Loucy (cell line): ENCODE measurements at regions not wholly inside any gene's neighbourhood (a gene's known extent, or its start where the extent isn't known, plus 50 kb on each side); places are given as distances from the start of the nearest gene placed in this dataset.

Experiments
- H2AFZ ChIP-seq: fragments of 200-600 bp; sonication (generic); 2 replicates; pipeline ENCODE4 v1.6.0; 2016; ENCODE audit warnings: antibody characterized with exemption, mild to moderate bottlenecking, low read length, moderate library complexity
- H3F3A ChIP-seq: fragments of 200-600 bp; 2 replicates; pipeline ENCODE4 v1.6.0; 2016; ENCODE audit warnings: antibody characterized with exemption, low read depth, mild to moderate bottlenecking
- H3K27me3 ChIP-seq: fragments of 200-600 bp; sonication (generic); 2 replicates; pipeline ENCODE4 v1.6.1; 2014; ENCODE audit warnings: low read length, mild to moderate bottlenecking; ENCODE audit not compliant: insufficient read depth, poor library complexity, severe bottlenecking
- H3K36me3 ChIP-seq: fragments of 200-600 bp; sonication (generic); 2 replicates; pipeline ENCODE4 v1.6.1; 2016; ENCODE audit warnings: low read length; ENCODE audit not compliant: insufficient read depth
- H3K4me1 ChIP-seq: fragments of 200-600 bp; sonication (generic); 2 replicates; pipeline ENCODE4 v1.5.1; 2014; ENCODE audit warnings: low read length, mild to moderate bottlenecking; ENCODE audit not compliant: insufficient read depth, poor library complexity, severe bottlenecking
- H3K4me2 ChIP-seq: fragments of 200-600 bp; sonication (generic); 2 replicates; pipeline ENCODE4 v1.6.0; 2014; ENCODE audit warnings: antibody characterized with exemption, low read length, low read depth, mild to moderate bottlenecking; ENCODE audit not compliant: poor library complexity, severe bottlenecking
- H3K4me3 ChIP-seq: fragments of 200-600 bp; sonication (generic); 2 replicates; pipeline ENCODE4 v1.5.1; 2014; ENCODE audit warnings: low read length, mild to moderate bottlenecking, mixed read lengths; ENCODE audit not compliant: poor library complexity, severe bottlenecking
- H3K79me2 ChIP-seq: fragments of 200-600 bp; sonication (generic); 2 replicates; pipeline ENCODE4 v1.6.1; 2014; ENCODE audit warnings: low read length; ENCODE audit not compliant: insufficient read depth
- H3K9ac ChIP-seq: fragments of 200-600 bp; sonication (generic); 2 replicates; pipeline ENCODE4 v1.6.0; 2014; ENCODE audit warnings: mild to moderate bottlenecking, low read depth, low read length, moderate library complexity; ENCODE audit not compliant: poor library complexity, severe bottlenecking
- H3K9me2 ChIP-seq: fragments of 200-600 bp; sonication (generic); replicated peaks from 2 replicates; pipeline ENCODE4 v1.6.1; 2016; ENCODE audit warnings: low read depth, low read length, mixed read lengths
- H3K9me3 ChIP-seq: fragments of 200-600 bp; sonication (generic); 2 replicates; pipeline ENCODE4 v1.6.1; 2014; ENCODE audit warnings: mild to moderate bottlenecking, antibody characterized with exemption, low read length, low read depth; ENCODE audit not compliant: insufficient read depth
- H4K20me1 ChIP-seq: fragments of 200-600 bp; sonication (generic); 2 replicates; pipeline ENCODE4 v1.6.0; 2014; ENCODE audit warnings: antibody characterized with exemption, low read length, mild to moderate bottlenecking; ENCODE audit not compliant: insufficient read depth, poor library complexity, severe bottlenecking
- CTCF ChIP-seq: fragments of 200-600 bp; sonication (generic); conservative IDR thresholded peaks from 2 replicates; pipeline ENCODE4 v1.5.1; 2014; ENCODE audit warnings: mild to moderate bottlenecking, antibody characterized with exemption, low read length
- EZH2phosphoT487 ChIP-seq: fragments of 200-600 bp; IDR thresholded peaks from 2 replicates; pipeline ENCODE4 v1.6.1; 2018; ENCODE audit warnings: antibody characterized with exemption, mild to moderate bottlenecking, moderate library complexity, borderline replicate concordance

GRCh38 chr4:181376058-181376457, 867.1 kb upstream of the TENM3 start:
- H2AFZ ChIP-seq: no peak overlapping the region

GRCh38 chr4:181388061-181388460, 855.1 kb upstream of the TENM3 start:
- no peaks in the 10 kb centered on the region for H3K36me3 ChIP-seq
- H3K4me1 ChIP-seq: no peaks in the 10 kb centered on the region
- no peak overlapping the region for H3K9ac ChIP-seq
- H2AFZ ChIP-seq: no peak overlapping the region
- no peak overlapping the region for H3K4me3 ChIP-seq
- H3K9me3 ChIP-seq: no peaks in the 10 kb centered on the region
- no peak overlapping the region for H3K4me2 ChIP-seq
- no peaks in the 10 kb centered on the region for H3K9me2 ChIP-seq
- H3K27me3 ChIP-seq: no peaks in the 10 kb centered on the region
- H3F3A ChIP-seq: no peaks in the 10 kb centered on the region
- no peaks in the 10 kb centered on the region for H4K20me1 ChIP-seq
- TF ChIP-seq CTCF (no peak), EZH2phosphoT487 (no peak)
- no peaks in the 10 kb centered on the region for H3K79me2 ChIP-seq

More at GRCh38 chr4:181376058-181376457, 867.1 kb upstream of the TENM3 start:
- Histone ChIP-seq H3K79me2 (no peaks in the 10 kb centered on the region), H3K9me3 (no peaks in the 10 kb centered on the region), H3F3A (no peaks in the 10 kb centered on the region), H4K20me1 (no peaks in the 10 kb centered on the region), H3K4me2 (no peak overlapping the region), H3K36me3 (no peaks in the 10 kb centered on the region), H3K4me3 (no peak overlapping the region), H3K27me3 (no peaks in the 10 kb centered on the region), H3K9me2 (no peaks in the 10 kb centered on the region), H3K4me1 (no peaks in the 10 kb centered on the region), H3K9ac (no peak overlapping the region)
- TF ChIP-seq CTCF (no peak), EZH2phosphoT487 (no peak)

GRCh38 chr4:181416966-181417365, 826.2 kb upstream of the TENM3 start:
- Histone ChIP-seq H3K36me3 (no peaks in the 10 kb centered on the region), H3K9me2 (no peaks in the 10 kb centered on the region), H4K20me1 (no peaks in the 10 kb centered on the region), H3F3A (no peaks in the 10 kb centered on the region), H3K27me3 (no peaks in the 10 kb centered on the region), H3K4me2 (no peak overlapping the region), H3K9ac (no peak overlapping the region), H2AFZ (no peak overlapping the region), H3K9me3 (no peaks in the 10 kb centered on the region; the same call in 1 of the 2 replicates), H3K4me1 (no peaks in the 10 kb centered on the region), H3K4me3 (no peak overlapping the region), H3K79me2 (no peaks in the 10 kb centered on the region)
- no peak for TF ChIP-seq CTCF
- TF ChIP-seq EZH2phosphoT487: no peak
